Kidney (tissue), 13 donors: ENCODE measurements at regions not wholly inside any gene's neighbourhood (a gene's known extent, or its start where the extent isn't known, plus 50 kb on each side); places are given as distances from the start of the nearest gene placed in this dataset.

Source experiments
- DNase-seq, 5 donors: peaks; one replicate each; pipeline ENCODE4 v3.0.0-alpha.2; 2013 to 2020
- FAIRE-seq: peaks from 2 replicates; lab custom pipeline; 2012; peaks lifted over from hg19 to GRCh38; lab: Jason Lieb, UNC
- H3K27ac ChIP-seq, 2 donors: one replicate each; pipeline ENCODE4 v1.7.0; 2013; ENCODE audit warnings: low read depth in 2 of 2, low read length in 2 of 2, inconsistent platforms in 1 of 2
- H3K27me3 ChIP-seq: one replicate; pipeline ENCODE4 v1.7.1; 2013; ENCODE audit warnings: low read length, inconsistent platforms; ENCODE audit not compliant: control insufficient read depth, insufficient read depth
- H3K36me3 ChIP-seq, 3 donors: one replicate each; pipeline versions ENCODE4 v1.7.0 to v1.7.1; 2013; ENCODE audit warnings: low read length in 3 of 3, control low read depth in 1 of 3, inconsistent platforms in 1 of 3; ENCODE audit not compliant: insufficient read depth in 3 of 3, control insufficient read depth in 2 of 3
- H3K4me1 ChIP-seq, 3 donors: one replicate each; pipeline versions ENCODE4 v1.7.0 to v1.7.1; 2013; ENCODE audit warnings: low read length in 3 of 3, inconsistent platforms in 1 of 3, low read depth in 1 of 3; ENCODE audit not compliant: control insufficient read depth in 2 of 3, insufficient read depth in 2 of 3
- H3K4me3 ChIP-seq, 3 donors: one replicate each; pipeline versions ENCODE4 v1.7.0 to v1.8.1; 2013; ENCODE audit warnings: low read length in 3 of 3, control low read depth in 1 of 3, inconsistent platforms in 1 of 3
- H3K9ac ChIP-seq, 3 donors: one replicate each; pipeline versions ENCODE4 v1.7.0 to v1.7.1; 2013; ENCODE audit warnings: low read length in 3 of 3, control low read depth in 1 of 3, inconsistent platforms in 1 of 3
- H3K9me3 ChIP-seq, 3 donors: one replicate each; pipeline versions ENCODE4 v1.7.0 to v1.7.1; 2013; ENCODE audit warnings: low read length in 3 of 3, control low read depth in 1 of 3, inconsistent platforms in 1 of 3; ENCODE audit not compliant: control insufficient read depth in 2 of 3, insufficient read depth in 1 of 3
- CTCF ChIP-seq: IDR thresholded peaks from 3 replicates; pipeline ENCODE4 v1.5.1; 2012; ENCODE audit warnings: mild to moderate bottlenecking, moderate library complexity, borderline replicate concordance; ENCODE audit not compliant: insufficient read depth; ENCODE audit errors: extremely low read depth
- intact Hi-C: fragments of 100-400 bp; cut with DNase I; formaldehyde crosslinking; loops from one replicate; pipeline ENCODE4 v1.11.1; 2022
- donor health status: control.
- donor health status: control.
- donor health status: control.
- donor health status: control.
- donor health status: control.
- donor health status: DM: yes; HTN: yes; CAD: no.
- donor health status: Normal renal cell carcinoma (clear cell type).

- no peak overlapping the region for H3K4me3 ChIP-seq
- FAIRE-seq: no peak
- intact Hi-C loops: no loop called here
- no peaks in the 10 kb centered on the region for H3K4me1 ChIP-seq
- H3K27ac ChIP-seq: no peak overlapping the region
- no peaks in the 10 kb centered on the region for H3K27me3 ChIP-seq
- no peaks in the 10 kb centered on the region for H3K36me3 ChIP-seq
- TF ChIP-seq CTCF: no peak
- H3K9ac ChIP-seq: no peak overlapping the region
- no peak for DNase-seq
- H3K9me3 ChIP-seq: no peaks in the 10 kb centered on the region
Observed at GRCh38 chr6:114445846-114446245, 103.0 kb upstream of the HS3ST5 start.

GRCh38 chr6:114439411-114439810, 96.6 kb upstream of the HS3ST5 start:
- H3K4me3 ChIP-seq: no peak overlapping the region
- DNase-seq (no peak), FAIRE-seq (no peak)
- intact Hi-C loops: no loop called here
- no peaks in the 10 kb centered on the region for H3K27me3 ChIP-seq
- no peaks in the 10 kb centered on the region for H3K9me3 ChIP-seq
- no peak for TF ChIP-seq CTCF
- no peak overlapping the region for H3K27ac ChIP-seq
- H3K9ac ChIP-seq: no peak overlapping the region
- no peaks in the 10 kb centered on the region for H3K4me1 ChIP-seq
- no peaks in the 10 kb centered on the region for H3K36me3 ChIP-seq

- H3K27me3 ChIP-seq: no peaks in the 10 kb centered on the region
- H3K27ac ChIP-seq: no peak overlapping the region
- H3K9ac ChIP-seq: no peak overlapping the region
- no peaks in the 10 kb centered on the region for H3K4me1 ChIP-seq
- intact Hi-C loops: no loop called here
- H3K4me3 ChIP-seq: no peak overlapping the region
- DNase-seq (no peak), FAIRE-seq (no peak)
- TF ChIP-seq CTCF: no peak
- no peaks in the 10 kb centered on the region for H3K9me3 ChIP-seq
- no peaks in the 10 kb centered on the region for H3K36me3 ChIP-seq
Observed at GRCh38 chr6:114437235-114437634, 94.4 kb upstream of the HS3ST5 start.

GRCh38 chr6:114436691-114437090, 93.9 kb upstream of the HS3ST5 start:
- no peak for TF ChIP-seq CTCF
- Histone ChIP-seq H3K27me3 (no peaks in the 10 kb centered on the region), H3K27ac (no peak overlapping the region), H3K4me1 (no peaks in the 10 kb centered on the region), H3K4me3 (no peak overlapping the region), H3K9me3 (no peaks in the 10 kb centered on the region), H3K36me3 (no peaks in the 10 kb centered on the region), H3K9ac (no peak overlapping the region)
- intact Hi-C loops: no loop called here
- DNase-seq (no peak), FAIRE-seq (no peak)
